PC-9 (cell line): ENCODE measurements at regions not wholly inside any gene's neighbourhood (a gene's known extent, or its start where the extent isn't known, plus 50 kb on each side); places are given as distances from the start of the nearest gene placed in this dataset.

ENCODE experiments used
- BruUV-seq: library from RNA; stranded (reverse); fragments of 400-500 nt; replicated peaks from 2 replicates; lab custom pipeline; 2021; lab: Mats Ljungman, UMichigan
- CTCF ChIA-PET: fragments of 300-600 bp; sonication (Branson Sonifier 250); formaldehyde crosslinking; loops from one replicate; lab custom pipeline; 2022; ENCODE audit warnings: antibody characterized with exemption; lab: Charles Lee
- POLR2A ChIA-PET: fragments of 300-600 bp; sonication (Branson Sonifier 250); formaldehyde crosslinking; loops from one replicate; lab custom pipeline; 2022; ENCODE audit warnings: antibody characterized with exemption; ENCODE audit not compliant: unreplicated experiment; lab: Charles Lee
- DNase-seq, 2 experiments: peaks; one replicate each; pipeline versions ENCODE4 v3.0.0 to v3.0.0-alpha.2; 2015 to 2022; ENCODE audit warnings: mixed read lengths in 1 of 2
- H2AFZ ChIP-seq: fragments of 200-600 bp; sonication (generic); 2 replicates; pipeline ENCODE4 v1.8.1; 2017; ENCODE audit warnings: antibody characterized with exemption
- H3F3A ChIP-seq: fragments of 200-600 bp; sonication (generic); 2 replicates; pipeline ENCODE4 v1.8.1; 2017; ENCODE audit warnings: antibody characterized with exemption, mild to moderate bottlenecking, low read depth; ENCODE audit not compliant: insufficient read depth
- H3K27ac ChIP-seq: fragments of 200-600 bp; sonication (generic); 2 replicates; pipeline ENCODE4 v1.6.1; 2016; ENCODE audit warnings: mixed run types
- H3K27me3 ChIP-seq: fragments of 200-600 bp; sonication (generic); 2 replicates; pipeline ENCODE4 v1.6.1; 2016; ENCODE audit warnings: low read depth, mixed run types; ENCODE audit not compliant: insufficient read depth
- H3K36me3 ChIP-seq: fragments of 200-600 bp; sonication (generic); 2 replicates; pipeline ENCODE4 v1.6.1; 2016; ENCODE audit warnings: low read depth, mixed run types
- H3K4me1 ChIP-seq: fragments of 200-600 bp; sonication (generic); replicated peaks from 2 replicates; pipeline ENCODE4 v1.6.1; 2016; ENCODE audit warnings: mixed run types; ENCODE audit not compliant: insufficient read depth
- H3K4me2 ChIP-seq: fragments of 200-600 bp; sonication (generic); 2 replicates; pipeline ENCODE4 v1.6.1; 2017; ENCODE audit warnings: mixed run types
- H3K4me3 ChIP-seq: fragments of 200-600 bp; sonication (generic); 2 replicates; pipeline ENCODE4 v1.6.1; 2016; ENCODE audit warnings: mixed run types
- H3K79me2 ChIP-seq: fragments of 200-600 bp; sonication (generic); 2 replicates; pipeline ENCODE4 v1.6.1; 2017; ENCODE audit warnings: low read depth, mixed run types
- H3K9me2 ChIP-seq: fragments of 200-600 bp; sonication (generic); 2 replicates; pipeline ENCODE4 v1.8.1; 2017; ENCODE audit warnings: mild to moderate bottlenecking; ENCODE audit not compliant: insufficient read depth
- H3K9me3 ChIP-seq: fragments of 200-600 bp; sonication (generic); 2 replicates; pipeline ENCODE4 v1.8.1; 2016; ENCODE audit warnings: low read depth; ENCODE audit not compliant: insufficient read depth
- H4K20me1 ChIP-seq: fragments of 200-600 bp; sonication (generic); 2 replicates; pipeline ENCODE4 v1.8.1; 2017; ENCODE audit not compliant: insufficient read depth
- CTCF ChIP-seq: fragments of 200-600 bp; sonication (generic); conservative IDR thresholded peaks from 2 replicates; pipeline ENCODE4 v1.6.1; 2017; ENCODE audit warnings: mixed run types, antibody characterized with exemption, mild to moderate bottlenecking, moderate library complexity
- EZH2 ChIP-seq: fragments of 200-600 bp; sonication (generic); IDR thresholded peaks from 2 replicates; pipeline ENCODE4 v1.8.0; 2017; ENCODE audit warnings: antibody characterized with exemption, low read depth
- intact Hi-C: fragments of 100-400 bp; cut with micrococcal nuclease; formaldehyde crosslinking; loops from one replicate; pipeline ENCODE4 v1.10.0; 2022; ENCODE audit not compliant: unreplicated experiment

- Histone ChIP-seq H3F3A (no peaks in the 10 kb centered on the region), H3K4me1 (no peaks in the 10 kb centered on the region), H3K4me3 (no peak overlapping the region), H4K20me1 (no peaks in the 10 kb centered on the region), H3K9me3 (no peaks in the 10 kb centered on the region), H2AFZ (no peak overlapping the region), H3K27me3 (no peaks in the 10 kb centered on the region), H3K4me2 (no peak overlapping the region), H3K36me3 (no peaks in the 10 kb centered on the region), H3K9me2 (0 out of 2 replicates have a peak, but pooled peaks cover 3% of the 10 kb centered on the region), H3K79me2 (no peaks in the 10 kb centered on the region), H3K27ac (no peak overlapping the region)
- ChIA-PET POLR2A (interaction anchor here (0.6 kb wide), 1 partner anchor 264 kb away, joined by 8 read pairs; no protein-coding TSS in a partner anchor), CTCF (no interaction called here)
- BruUV-seq, result no TSS peak
- intact Hi-C loops, result no loop called here
- TF ChIP-seq EZH2, result no peak
- TF ChIP-seq CTCF, result no peak
- DNase-seq, result no peak
These were observed 144.0 kb downstream of the EVX1 start for GRCh38 chr7:27386581-27386980.

DNA sequence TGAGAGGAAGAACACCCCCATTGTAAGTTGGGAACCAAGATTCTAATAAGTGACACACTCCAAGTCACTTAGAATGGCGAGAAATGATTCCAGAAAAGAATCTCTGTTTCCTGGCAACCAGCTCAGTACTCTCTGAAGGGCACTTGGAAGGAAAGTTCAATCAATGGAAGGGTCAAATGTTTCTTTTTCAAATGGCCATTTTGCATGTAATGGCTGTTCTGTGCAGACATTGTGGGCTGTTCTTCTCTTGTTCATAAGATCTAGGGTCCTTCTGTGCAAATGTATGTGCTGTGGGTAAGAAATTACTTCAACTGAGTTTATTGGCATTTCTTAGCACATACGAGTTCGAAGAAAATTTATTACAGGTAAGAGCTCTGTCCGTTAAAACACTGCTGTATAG, 145.3 kb downstream of the EVX1 start:
- no peaks in the 10 kb centered on the region for H3K27me3 ChIP-seq

DNA sequence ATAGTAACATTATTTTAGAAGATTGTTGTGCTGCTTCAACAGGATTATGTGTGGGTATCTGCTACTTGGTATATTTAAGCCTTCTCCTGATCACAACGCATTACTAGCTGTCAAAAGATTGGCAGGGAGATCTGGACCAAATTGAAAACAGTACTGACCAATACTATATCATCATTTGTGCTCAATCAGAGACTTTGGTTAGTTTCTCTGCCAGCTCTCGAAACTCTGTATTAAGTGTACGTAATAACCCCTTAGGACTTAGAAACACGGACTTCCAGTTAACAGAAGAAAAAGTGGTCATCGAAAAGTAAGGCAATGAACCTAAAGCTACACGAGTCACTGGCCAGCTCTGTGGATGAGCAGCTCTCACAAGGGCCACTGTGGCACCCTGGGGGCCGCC, 146.0 kb downstream of the EVX1 start:
- no peak for DNase-seq
- Histone ChIP-seq H3K9me2 (no peaks in the 10 kb centered on the region), H3K27ac (no peak overlapping the region), H3K4me3 (no peak overlapping the region), H3K36me3 (no peaks in the 10 kb centered on the region), H3K4me1 (no peaks in the 10 kb centered on the region), H4K20me1 (no peaks in the 10 kb centered on the region), H3F3A (no peaks in the 10 kb centered on the region), H3K9me3 (no peaks in the 10 kb centered on the region), H2AFZ (no peak overlapping the region), H3K79me2 (no peaks in the 10 kb centered on the region), H3K27me3 (no peaks in the 10 kb centered on the region), H3K4me2 (no peak overlapping the region)
- TF ChIP-seq EZH2 (no peak), CTCF (no peak)
- intact Hi-C loops, result no loop called here
- POLR2A ChIA-PET, result no interaction called here
- CTCF ChIA-PET, result no interaction called here
- BruUV-seq, result no TSS peak

More for the DNA sequence above, 145.3 kb downstream of the EVX1 start:
- Histone ChIP-seq H3K9me3 (no peaks in the 10 kb centered on the region), H3K27ac (no peak overlapping the region), H2AFZ (no peak overlapping the region), H4K20me1 (no peaks in the 10 kb centered on the region), H3F3A (no peaks in the 10 kb centered on the region), H3K79me2 (no peaks in the 10 kb centered on the region), H3K4me2 (no peak overlapping the region), H3K4me3 (no peak overlapping the region), H3K9me2 (0 out of 2 replicates have a peak, but pooled peaks cover 3% of the 10 kb centered on the region), H3K4me1 (no peaks in the 10 kb centered on the region), H3K36me3 (no peaks in the 10 kb centered on the region)
- TF ChIP-seq CTCF, result no peak
- TF ChIP-seq EZH2, result no peak
- POLR2A ChIA-PET, result no interaction called here
- no peak for DNase-seq
- BruUV-seq, result no TSS peak
- CTCF ChIA-PET, result no interaction called here
- intact Hi-C loops, result no loop called here
